Endothelial cell of umbilical vein (primary cell): ENCODE measurements at regions not wholly inside any gene's neighbourhood (a gene's known extent, or its start where the extent isn't known, plus 50 kb on each side); places are given as distances from the start of the nearest gene placed in this dataset.

Experiments used
- BruUV-seq: library from RNA; stranded (reverse); fragments of 400-500 nt; replicated peaks from 2 replicates; lab custom pipeline; 2021; lab: Mats Ljungman, UMichigan
- CTCF ChIA-PET: fragments of 300-600, 350-600 bp; sonication (Branson Sonifier 250); formaldehyde crosslinking; loops from one replicate; lab custom pipeline; 2021; ENCODE audit warnings: antibody characterized with exemption, inconsistent platforms; lab: Charles Lee
- POLR2A ChIA-PET: fragments of 300-600, 350-600 bp; sonication (Branson Sonifier 250); formaldehyde crosslinking; loops from one replicate; lab custom pipeline; 2021; ENCODE audit warnings: antibody characterized with exemption, inconsistent platforms; lab: Charles Lee
- DNase-seq: peaks from one replicate; pipeline ENCODE4 v3.0.0-alpha.2; 2011; ENCODE audit warnings: low read depth, low spot score
- FAIRE-seq: peaks from 2 replicates; lab custom pipeline; 2011; peaks lifted over from hg19 to GRCh38; lab: Jason Lieb, UNC
- H2AFZ ChIP-seq: 2 replicates; pipeline ENCODE4 v1.6.0; 2012; ENCODE audit warnings: low read depth, low read length, control low read depth, inconsistent platforms
- H3K27ac ChIP-seq: 2 replicates; pipeline ENCODE4 v1.5.1; 2011; ENCODE audit warnings: low read depth, mild to moderate bottlenecking, control low read depth, low read length, moderate library complexity; ENCODE audit not compliant: insufficient read depth
- H3K27me3 ChIP-seq, 2 experiments: 2 replicates each; pipeline versions ENCODE4 v1.6.0 to v1.6.1; 2011; ENCODE audit warnings: low read length in 2 of 2, mixed read lengths in 1 of 2; ENCODE audit not compliant: control insufficient read depth in 2 of 2, insufficient read depth in 2 of 2
- H3K36me3 ChIP-seq, 2 experiments: 2 replicates in 1 of 2; 3 replicates in 1 of 2; pipeline ENCODE4 v1.5.1; 2011; ENCODE audit warnings: low read length in 2 of 2, mild to moderate bottlenecking in 1 of 2, moderate library complexity in 1 of 2; ENCODE audit not compliant: control insufficient read depth in 2 of 2, insufficient read depth in 2 of 2; ENCODE audit errors: extremely low read depth in 1 of 2
- H3K4me1 ChIP-seq: 3 replicates; pipeline ENCODE4 v1.5.1; 2011; ENCODE audit warnings: mild to moderate bottlenecking, low read length; ENCODE audit not compliant: control insufficient read depth, insufficient read depth; ENCODE audit errors: extremely low read depth
- H3K4me2 ChIP-seq: 2 replicates; pipeline ENCODE4 v1.6.1; 2011; ENCODE audit warnings: low read length, control low read depth, mixed read lengths; ENCODE audit not compliant: insufficient read depth
- H3K4me3 ChIP-seq, 3 experiments: fragments of 200-600 bp in 1 of 3; sonication (generic), shearing (Covaris generic) in 1 of 3; replicated peaks in 1 of 3; 2 replicates each; pipeline ENCODE4 v1.5.1; 2011 to 2016; ENCODE audit warnings: control low read depth in 3 of 3, low read length in 3 of 3, mild to moderate bottlenecking in 2 of 3, inconsistent platforms in 1 of 3, low read depth in 1 of 3, moderate library complexity in 1 of 3; ENCODE audit not compliant: insufficient read depth in 1 of 3
- H3K79me2 ChIP-seq: 2 replicates; pipeline ENCODE4 v1.6.0; 2012; ENCODE audit warnings: low read length, inconsistent platforms; ENCODE audit not compliant: control insufficient read depth, insufficient read depth
- H3K9ac ChIP-seq: replicated peaks from 2 replicates; pipeline ENCODE3; 2011; ENCODE audit warnings: low read length, control low read depth; ENCODE audit not compliant: insufficient read depth; ENCODE audit errors: extremely low read depth
- H3K9me1 ChIP-seq: replicated peaks from 3 replicates; pipeline ENCODE4 v1.6.0; 2011; ENCODE audit warnings: mild to moderate bottlenecking, low read length; ENCODE audit not compliant: control insufficient read depth, insufficient read depth; ENCODE audit errors: extremely low read depth
- H3K9me3 ChIP-seq: replicated peaks from 2 replicates; pipeline ENCODE4 v1.5.1; 2012; ENCODE audit warnings: low read length, inconsistent platforms; ENCODE audit not compliant: control insufficient read depth, insufficient read depth
- H4K20me1 ChIP-seq: replicated peaks from 2 replicates; pipeline ENCODE3; 2011; ENCODE audit warnings: mild to moderate bottlenecking, low read length; ENCODE audit not compliant: control insufficient read depth, insufficient read depth; ENCODE audit errors: extremely low read depth
- EZH2 ChIP-seq: IDR thresholded peaks from 2 replicates; pipeline ENCODE4 v1.6.1; 2012; ENCODE audit warnings: borderline replicate concordance, low read depth, mild to moderate bottlenecking, moderate library complexity, low read length, inconsistent platforms; ENCODE audit not compliant: severe bottlenecking
- FOS ChIP-seq: IDR thresholded peaks from 2 replicates; pipeline ENCODE4 v1.6.1; 2011; ENCODE audit warnings: mild to moderate bottlenecking, low read length, moderate library complexity, borderline replicate concordance; ENCODE audit not compliant: insufficient read depth
- GATA2 ChIP-seq: IDR thresholded peaks from 2 replicates; pipeline ENCODE4 v1.7.0; 2011; ENCODE audit warnings: low read depth, mild to moderate bottlenecking, moderate library complexity, mixed read lengths, low read length; ENCODE audit not compliant: insufficient read length, insufficient read depth
- JUN ChIP-seq: IDR thresholded peaks from 2 replicates; pipeline ENCODE4 v1.6.1; 2011; ENCODE audit warnings: borderline replicate concordance, low read depth; ENCODE audit not compliant: insufficient read length, insufficient read depth
- MYC ChIP-seq: IDR thresholded peaks from one replicate; pipeline ENCODE4 v1.6.1; 2011; ENCODE audit warnings: mild to moderate bottlenecking, low read depth, low read length
- POLR2A ChIP-seq: IDR thresholded peaks from 2 replicates; pipeline ENCODE4 v1.6.1; 2012; ENCODE audit warnings: low read depth, mild to moderate bottlenecking, control low read depth, low read length
- POLR2AphosphoS5 ChIP-seq: IDR thresholded peaks from 2 replicates; pipeline ENCODE4 v1.6.1; 2012; ENCODE audit warnings: low read depth, mild to moderate bottlenecking, control low read depth, low read length, moderate library complexity; ENCODE audit not compliant: insufficient read depth
- dilution Hi-C: fragments of 300-500 bp; cut with MboI; formaldehyde crosslinking; loops from one replicate; pipeline ENCODE4 v1.15.0; 2019; ENCODE audit warnings: low sequenced_read_pairs; ENCODE audit not compliant: extremely low pct_ligation_motif_present
- intact Hi-C: fragments of 100-400 bp; cut with micrococcal nuclease; formaldehyde crosslinking; loops from one replicate; pipeline ENCODE4 v1.10.0; 2022
- TF ChIP-seq, protein P1 (sequence below): IDR thresholded peaks from 2 replicates; pipeline ENCODE4 v1.6.1; 2011; ENCODE audit not compliant: insufficient read depth, insufficient read length
- TF ChIP-seq, protein P2 (sequence below), 2 donors: IDR thresholded peaks; 1 replicate in 1 of 2; 2 replicates in 1 of 2; pipeline ENCODE4 v1.5.1; 2011; ENCODE audit warnings: low read length in 2 of 2, mild to moderate bottlenecking in 2 of 2, moderate library complexity in 2 of 2, control low read depth in 1 of 2, inconsistent platforms in 1 of 2, low read depth in 1 of 2; ENCODE audit not compliant: insufficient read depth in 1 of 2; ENCODE audit errors: extremely low read depth in 1 of 2

DNA sequence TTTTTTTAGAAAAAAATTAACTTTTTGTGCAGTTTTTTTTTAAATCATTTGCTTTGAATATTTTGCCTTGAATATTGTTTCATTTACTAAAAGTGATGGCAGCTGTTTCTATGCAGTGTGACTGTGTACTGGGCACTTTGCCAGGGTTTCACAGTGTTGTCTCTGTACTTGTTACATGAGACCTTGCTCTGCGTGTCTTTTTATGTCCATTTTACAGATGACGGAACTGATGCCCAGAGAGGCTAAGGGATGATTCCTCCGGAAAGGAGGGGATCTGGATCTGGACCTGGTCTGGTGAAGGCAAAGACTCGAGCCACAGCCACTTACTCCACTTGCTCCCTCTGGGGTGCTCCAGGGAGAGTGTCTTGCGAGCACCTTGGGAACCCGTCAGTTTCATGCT is 124.8 kb upstream of the PTCH1 start:
- intact Hi-C loops (no loop called here), dilution Hi-C loops (no loop called here)
- Histone ChIP-seq H3K27me3 (peaks cover 4 to 10% of the 10 kb centered on the region in 2 experiments), H3K9me3 (no peaks in the 10 kb centered on the region), H3K79me2 (no peaks in the 10 kb centered on the region), H3K4me1 (no peaks in the 10 kb centered on the region), H3K36me3 (no peaks in the 10 kb centered on the region), H3K4me2 (no peak overlapping the region), H2AFZ (no peak overlapping the region), H4K20me1 (no peaks in the 10 kb centered on the region), H3K9ac (no peak overlapping the region), H3K27ac (no peak overlapping the region), H3K9me1 (no peaks in the 10 kb centered on the region), H3K4me3 (no peak overlapping the region)
- no peak for DNase-seq
- BruUV-seq: no TSS peak
- ChIA-PET POLR2A (no interaction called here), CTCF (no interaction called here)
- no peak for FAIRE-seq
- no peak for TF ChIP-seq EZH2
- TF ChIP-seq POLR2A: no peak
- no peak for TF ChIP-seq JUN
- TF ChIP-seq, protein P1, sequence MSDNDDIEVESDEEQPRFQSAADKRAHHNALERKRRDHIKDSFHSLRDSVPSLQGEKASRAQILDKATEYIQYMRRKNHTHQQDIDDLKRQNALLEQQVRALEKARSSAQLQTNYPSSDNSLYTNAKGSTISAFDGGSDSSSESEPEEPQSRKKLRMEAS: no peak
- TF ChIP-seq, protein P2, sequence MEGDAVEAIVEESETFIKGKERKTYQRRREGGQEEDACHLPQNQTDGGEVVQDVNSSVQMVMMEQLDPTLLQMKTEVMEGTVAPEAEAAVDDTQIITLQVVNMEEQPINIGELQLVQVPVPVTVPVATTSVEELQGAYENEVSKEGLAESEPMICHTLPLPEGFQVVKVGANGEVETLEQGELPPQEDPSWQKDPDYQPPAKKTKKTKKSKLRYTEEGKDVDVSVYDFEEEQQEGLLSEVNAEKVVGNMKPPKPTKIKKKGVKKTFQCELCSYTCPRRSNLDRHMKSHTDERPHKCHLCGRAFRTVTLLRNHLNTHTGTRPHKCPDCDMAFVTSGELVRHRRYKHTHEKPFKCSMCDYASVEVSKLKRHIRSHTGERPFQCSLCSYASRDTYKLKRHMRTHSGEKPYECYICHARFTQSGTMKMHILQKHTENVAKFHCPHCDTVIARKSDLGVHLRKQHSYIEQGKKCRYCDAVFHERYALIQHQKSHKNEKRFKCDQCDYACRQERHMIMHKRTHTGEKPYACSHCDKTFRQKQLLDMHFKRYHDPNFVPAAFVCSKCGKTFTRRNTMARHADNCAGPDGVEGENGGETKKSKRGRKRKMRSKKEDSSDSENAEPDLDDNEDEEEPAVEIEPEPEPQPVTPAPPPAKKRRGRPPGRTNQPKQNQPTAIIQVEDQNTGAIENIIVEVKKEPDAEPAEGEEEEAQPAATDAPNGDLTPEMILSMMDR (IDR thresholded peaks at IDR 0.05; ENCODE audit: extremely low read depth in 1 of 2, insufficient read depth in 1 of 2, low read depth in 1 of 2, low read length in 2 of 2): no peak
- no peak for TF ChIP-seq MYC
- no peak for TF ChIP-seq GATA2
- TF ChIP-seq FOS: no peak
- TF ChIP-seq POLR2AphosphoS5: no peak
